NCI-H82 (cell line): ENCODE measurements at regions not wholly inside any gene's neighbourhood (a gene's known extent, or its start where the extent isn't known, plus 50 kb on each side); places are given as distances from the start of the nearest gene placed in this dataset.
A peak's percentile ranks its signal among the peaks of the same experiment; 100 is the strongest.

Source experiments
- DNase-seq: peaks from one replicate; lab custom pipeline; 2025; lab: John Stamatoyannopoulos, UW

DNA sequence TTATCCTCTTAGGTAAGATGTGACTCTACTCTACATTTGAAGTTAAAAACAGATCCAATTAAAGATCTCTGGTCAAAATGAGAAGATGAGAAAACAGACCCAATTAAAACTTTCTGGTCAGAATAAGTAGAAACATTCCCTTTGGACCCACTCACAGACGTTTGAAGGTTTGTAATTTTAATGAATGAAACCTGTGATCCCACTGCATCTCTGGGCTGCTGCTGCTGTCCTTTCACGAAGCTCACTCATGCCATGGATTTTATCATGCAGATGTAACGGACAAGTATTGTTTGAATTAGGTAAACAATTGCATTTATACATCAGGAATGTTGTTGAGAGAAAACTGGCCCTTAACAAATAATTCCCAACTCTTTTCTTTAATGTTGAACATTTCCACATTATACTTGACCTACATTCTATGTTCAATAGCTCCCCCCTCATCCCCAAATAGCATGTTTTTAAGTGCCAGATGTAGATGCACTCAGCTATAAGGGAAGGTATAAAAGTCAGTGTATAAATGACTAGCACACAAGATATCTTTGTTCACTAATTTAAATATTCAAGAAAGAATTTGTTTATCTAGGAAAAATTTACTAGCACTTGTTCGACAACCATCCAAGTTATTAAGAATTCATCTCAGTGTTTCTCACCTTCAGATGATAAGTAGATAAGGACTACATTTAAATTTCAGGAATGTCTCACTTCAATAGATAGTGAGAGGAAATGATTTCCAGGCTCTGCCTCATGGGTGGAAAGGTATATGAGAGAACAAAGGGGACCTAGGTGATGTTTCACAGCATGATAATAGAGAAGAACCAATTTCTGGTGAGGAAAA, 202.3 kb upstream of the LMNTD1 start:
- no peak for DNase-seq

DNA sequence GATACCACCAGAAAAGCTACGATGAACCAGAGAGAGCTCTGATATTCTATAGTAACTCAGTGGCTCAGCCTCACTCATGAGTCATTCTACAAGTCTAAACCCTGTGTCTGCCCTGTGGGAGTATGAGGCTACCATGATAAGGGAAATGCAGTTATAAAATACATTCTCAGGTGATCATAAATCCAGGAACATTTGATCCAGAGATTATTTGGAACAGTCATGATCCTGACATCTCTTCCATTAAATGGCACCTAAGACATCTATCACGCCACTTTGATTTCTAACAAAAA, 202.6 kb upstream of the RASSF8 start:
- no peak for DNase-seq

DNA sequence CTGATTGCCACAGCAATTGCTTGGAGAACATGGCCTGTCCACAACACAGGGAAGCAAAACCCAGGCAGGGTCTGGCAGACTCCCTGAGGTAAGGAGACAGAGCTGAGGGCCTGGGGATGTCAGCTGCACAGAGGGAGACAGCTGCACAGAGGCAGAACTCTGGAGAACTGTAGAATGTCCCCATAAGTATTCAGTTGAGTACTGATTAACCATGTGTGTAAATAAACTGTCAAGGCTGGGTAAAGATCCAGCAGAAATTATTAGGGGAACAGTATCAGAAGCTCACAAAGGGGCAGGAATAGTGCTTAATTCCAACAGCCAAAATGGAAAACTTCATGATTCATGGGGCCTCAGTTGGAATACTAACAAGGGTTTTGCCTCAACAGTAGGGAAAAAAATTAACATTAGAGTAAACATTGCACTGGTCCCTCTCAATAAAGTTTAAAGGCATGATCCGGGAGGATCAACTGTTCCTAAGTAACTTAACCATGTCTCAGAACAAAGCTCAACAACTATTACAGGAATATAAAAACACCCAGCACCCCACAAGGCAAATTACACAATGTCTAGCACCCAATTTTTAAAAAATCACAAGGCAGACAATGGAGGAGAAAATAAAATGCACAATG, 201.3 kb upstream of the RASSF8 start:
- no peak for DNase-seq

DNA sequence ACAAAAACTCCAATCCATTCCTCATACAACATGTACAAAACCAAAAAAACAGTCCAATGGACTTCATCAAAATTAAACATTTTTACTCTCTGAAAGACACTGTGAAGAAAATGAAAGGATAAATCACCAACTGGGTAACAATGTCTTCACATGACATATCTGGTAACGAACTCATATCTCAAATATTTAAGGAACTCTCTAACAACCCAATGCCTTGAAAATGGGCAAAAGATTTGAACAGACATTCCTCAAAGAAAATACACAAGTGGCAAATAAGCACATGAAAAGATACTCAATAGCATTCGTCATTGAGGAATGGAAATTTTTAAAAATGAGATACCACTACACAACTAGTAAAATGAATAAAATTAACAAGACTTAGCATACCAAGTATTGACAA, 198.7 kb upstream of the RASSF8 start:
- DNase-seq = no peak

DNA sequence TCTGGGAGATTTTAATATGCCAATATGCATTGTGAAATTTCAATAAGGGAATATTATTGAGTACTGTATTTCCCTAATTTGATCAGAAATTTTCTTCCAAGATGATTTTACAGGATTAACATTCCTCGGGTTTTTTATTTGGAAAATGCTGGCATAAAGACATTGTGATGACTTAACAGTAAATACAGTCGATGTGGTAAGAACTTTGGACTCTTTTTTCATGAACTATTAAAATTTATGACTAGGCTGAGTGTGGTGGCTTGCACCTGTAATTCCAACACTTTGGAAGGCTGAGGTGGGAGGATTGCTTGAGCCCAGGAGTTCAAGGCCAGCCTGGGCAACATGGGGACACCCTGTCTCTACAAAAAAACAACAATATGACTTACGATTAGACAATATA, 197.1 kb upstream of the RASSF8 start:
- DNase-seq = no peak

DNA sequence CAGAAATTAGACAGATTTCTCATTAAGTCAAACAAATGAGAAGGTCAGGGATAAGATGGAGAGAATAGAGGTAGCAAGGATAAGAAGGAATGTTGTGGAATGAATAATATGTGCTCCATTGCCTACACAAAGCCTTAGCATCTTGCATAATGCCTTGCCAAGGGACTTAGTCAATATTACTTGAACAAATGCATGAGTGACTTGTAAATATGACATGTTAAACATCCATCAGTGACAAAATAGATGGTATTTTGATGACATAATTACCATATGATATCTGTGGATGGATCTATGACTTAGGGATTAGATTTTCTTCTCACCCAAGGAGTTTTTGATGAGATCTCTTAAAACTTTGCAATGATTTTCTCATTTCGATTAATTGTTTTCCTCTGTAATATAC, 194.1 kb upstream of the RASSF8 start:
- DNase-seq = no peak

DNA sequence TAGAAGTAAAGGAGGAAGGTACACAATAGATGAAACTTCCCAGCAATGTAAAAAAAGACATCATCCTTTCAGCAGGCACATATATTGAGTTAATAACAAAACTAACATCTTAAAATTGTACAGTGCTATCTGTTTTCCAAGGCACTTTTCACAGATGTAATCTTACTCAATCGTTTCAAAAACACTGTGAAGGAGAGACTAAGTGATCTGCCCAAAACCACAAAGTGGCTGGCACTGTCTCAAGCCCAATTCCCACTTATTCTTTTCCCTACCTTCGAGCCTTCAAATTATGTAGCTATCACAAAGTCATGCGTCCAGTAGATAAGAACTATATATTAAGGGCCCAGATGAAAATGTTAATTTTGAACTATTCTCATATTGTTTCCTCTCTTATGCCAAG, 193.6 kb upstream of the RASSF8 start:
- no peak for DNase-seq

DNA sequence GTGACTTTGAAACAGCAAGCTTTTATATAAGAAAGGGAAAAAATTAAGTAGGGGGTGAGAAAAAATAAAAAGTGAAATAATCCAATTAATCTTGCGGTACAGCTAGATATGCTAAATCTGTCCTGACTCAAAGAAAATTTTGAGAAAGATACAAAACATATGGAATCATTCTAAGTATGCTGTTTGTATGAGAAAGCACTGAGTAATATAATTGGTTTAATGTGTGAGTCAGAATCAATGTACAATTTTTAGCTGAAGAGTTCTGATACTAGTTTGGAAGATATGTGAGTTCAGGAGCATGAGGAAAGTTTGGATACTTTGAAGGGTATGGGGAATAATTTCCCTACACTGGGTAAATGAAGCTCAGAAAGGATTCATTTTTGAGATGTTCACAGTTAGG, 190.9 kb upstream of the RASSF8 start:
- no peak for DNase-seq

DNA sequence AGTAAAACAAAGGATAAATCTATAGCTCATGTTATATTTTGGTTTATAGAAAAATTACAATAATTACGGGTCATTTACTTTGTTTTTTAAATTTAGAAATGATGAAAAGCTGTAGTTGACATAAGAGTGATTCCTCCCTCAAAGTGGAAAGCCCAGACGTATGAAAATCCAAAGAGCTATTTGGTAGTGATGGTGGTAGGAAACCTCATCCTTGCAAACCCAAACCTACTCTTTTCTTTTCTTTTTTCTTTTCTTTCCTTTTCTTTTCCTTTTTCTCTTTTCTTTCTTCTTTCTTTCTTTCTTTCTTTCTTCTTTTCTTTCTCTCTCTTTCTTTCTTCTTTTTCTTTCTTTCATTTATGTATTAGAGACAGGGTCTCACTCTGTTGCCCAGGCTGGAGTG, 190.3 kb upstream of the RASSF8 start:
- DNase-seq = no peak

DNA sequence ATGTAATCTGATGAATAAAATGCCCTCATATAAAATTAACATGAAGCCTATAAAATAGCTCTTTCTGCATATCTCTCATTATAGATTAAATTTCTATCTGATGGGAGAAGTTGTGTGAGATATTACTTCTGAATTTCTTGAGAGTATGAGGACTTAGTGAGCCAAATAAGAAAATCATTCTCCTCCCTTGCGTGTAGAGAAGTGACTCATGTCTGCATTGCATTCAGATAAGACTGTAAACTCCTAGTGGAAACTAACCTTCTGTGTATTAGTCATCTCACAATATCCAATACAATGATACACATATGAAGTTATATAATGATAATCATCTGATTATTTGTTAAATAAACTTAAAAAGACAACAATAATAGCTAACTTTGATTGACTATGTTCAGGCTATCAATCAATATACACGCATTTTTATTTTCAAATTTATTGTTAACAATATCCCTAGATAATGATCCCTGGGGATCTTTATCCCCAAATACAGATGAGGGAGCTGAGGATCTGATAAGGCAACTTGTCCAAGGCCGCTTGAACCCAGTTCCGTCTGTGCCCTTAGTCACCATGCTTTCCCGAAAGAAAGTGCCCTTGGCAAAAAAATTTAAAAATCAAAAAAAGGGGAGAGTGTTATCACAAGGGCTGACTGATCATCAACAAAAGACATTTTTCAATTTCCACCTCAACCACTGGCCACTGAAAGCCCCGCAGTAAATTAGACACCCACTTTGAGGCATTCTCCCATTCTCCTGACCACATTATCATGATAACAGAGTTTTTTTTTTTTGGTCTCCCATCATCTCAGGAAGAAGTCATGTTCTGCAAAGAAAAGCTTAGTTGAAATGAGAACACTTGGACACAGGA, 189.2 kb upstream of the RASSF8 start:
- DNase-seq = no peak

DNA sequence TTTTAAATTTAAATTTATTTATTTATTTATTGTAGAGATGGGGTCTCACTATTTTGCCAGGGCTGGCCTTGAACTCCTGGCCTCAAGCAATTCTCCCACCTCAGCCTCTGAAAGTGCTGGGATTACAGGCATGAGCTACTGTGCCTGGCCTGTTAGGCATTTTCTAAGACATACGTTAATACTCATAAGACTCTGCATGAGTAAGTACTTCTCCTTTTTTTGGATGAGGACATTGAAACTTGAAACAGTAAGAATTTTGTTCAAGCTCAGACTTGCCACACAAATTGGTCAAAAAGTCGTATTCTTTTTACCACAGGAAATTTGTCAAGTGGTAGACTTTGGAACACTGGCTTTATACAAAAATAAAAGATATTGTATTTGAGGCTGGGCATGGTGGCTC, 187.4 kb upstream of the RASSF8 start:
- no peak for DNase-seq

DNA sequence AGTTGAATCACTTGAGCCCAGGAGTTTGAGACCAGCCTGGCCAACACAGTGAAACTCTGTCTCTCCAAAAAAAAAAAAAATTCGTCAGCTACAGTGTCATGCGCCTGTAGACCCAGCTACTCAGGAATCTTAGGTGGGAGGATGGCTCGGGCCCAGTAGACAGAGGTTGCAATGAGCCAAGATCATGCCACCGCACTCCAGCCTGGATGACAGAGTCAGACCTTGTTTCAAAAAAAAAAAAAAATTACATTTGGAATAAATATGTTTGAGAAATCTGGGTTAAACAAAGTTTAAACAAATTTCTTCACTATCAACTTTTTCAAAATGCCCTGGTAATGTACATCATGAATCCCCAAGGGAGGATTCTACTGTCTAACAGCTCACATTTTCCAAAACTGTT, 187.0 kb upstream of the RASSF8 start:
- DNase-seq = no peak

DNA sequence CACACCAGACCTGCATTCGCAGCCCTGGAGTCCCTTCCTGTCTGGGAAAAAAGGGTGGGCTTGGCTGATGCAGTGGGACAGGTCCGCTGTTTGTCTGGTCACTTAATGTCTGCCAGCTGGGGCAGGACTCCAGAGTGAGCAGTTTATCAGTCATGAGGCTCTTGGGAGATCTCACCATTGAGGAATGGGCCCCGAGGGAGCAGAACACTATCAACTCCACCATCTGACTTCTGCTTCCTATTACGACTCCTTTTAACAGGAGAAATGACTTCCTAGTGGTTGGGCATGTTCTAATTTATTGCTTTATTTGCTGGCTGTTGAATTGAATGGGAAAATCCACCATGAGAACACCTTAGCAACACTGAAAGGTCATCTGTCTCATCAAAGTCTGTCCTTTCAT, 182.5 kb upstream of the RASSF8 start:
- no peak for DNase-seq

DNA sequence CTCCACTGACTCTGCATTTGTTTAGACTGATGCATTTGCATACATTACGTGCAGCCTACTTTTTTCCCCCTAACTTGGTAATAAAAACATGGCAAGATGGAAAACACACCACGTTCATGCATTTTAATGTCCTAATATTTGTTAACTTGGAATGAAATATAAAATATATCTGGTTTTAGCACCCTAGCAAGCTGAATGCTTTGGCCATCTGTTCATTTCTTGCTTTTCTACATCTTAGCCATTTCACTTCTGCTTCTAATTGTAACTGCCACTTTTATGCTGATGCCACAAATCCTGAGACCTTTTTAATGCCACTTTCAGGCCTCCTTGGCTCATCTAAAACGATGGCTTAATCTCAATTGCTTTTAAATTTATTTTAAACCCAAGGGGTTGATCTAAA, 177.7 kb upstream of the RASSF8 start:
- DNase-seq = no peak

DNA sequence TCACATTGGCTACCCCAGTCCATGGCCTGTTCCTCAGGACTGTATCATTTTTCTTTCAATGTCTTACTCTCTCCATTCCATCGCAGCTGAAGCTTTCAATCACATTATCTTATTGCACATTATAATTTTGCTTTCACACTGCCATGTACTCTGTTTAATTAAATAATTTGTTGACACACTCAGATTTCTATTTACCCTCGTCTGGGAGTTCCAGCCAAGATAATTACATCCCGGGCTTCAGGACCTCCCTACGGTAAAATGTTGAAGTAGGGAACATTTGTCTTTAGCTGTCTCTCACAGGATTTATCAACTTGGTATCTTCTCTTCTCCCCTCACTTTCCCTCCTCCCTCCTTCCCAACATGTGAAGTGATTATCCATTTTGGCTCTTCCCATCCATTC, 177.2 kb upstream of the RASSF8 start:
- no peak for DNase-seq

DNA sequence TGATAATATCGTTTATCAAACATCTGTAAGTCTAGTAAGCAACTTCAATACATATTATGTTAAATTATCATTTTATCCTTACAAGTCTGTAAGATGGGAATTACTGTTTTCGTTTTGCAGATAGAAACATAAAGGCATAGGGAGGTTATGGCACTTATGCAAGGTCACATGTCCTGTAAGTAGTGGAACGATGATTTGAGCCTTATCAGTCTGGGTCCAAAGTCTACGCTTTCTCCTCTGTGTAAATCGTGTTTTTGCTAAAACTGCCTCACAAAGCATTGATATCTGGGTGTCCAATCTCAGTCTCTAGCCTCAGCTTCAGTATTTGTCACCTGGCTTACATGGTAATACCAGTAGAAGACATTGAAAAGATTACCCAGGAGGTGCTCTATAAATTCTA, 174.9 kb upstream of the RASSF8 start:
- no peak for DNase-seq

DNA sequence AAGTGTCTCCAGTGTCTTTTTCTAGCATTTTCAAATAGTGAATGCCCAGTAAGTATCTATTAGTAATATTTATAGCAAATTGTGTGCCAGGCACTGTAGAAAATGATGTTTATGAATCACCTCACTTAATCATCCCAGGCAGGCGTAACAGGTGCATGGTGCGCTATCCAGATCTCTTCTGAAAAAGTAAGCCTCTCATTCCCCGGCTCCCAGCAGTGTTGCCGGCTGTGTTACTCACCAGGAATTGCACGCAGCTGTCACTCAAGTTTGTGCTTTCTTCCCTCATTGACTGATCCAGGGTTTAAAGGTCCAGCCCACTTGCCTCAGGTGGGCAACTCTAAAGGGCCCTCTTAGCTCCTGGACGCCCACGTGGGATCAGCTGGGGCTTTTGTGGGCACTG, 173.8 kb upstream of the RASSF8 start:
- peak; percentile 8 for DNase-seq

DNA sequence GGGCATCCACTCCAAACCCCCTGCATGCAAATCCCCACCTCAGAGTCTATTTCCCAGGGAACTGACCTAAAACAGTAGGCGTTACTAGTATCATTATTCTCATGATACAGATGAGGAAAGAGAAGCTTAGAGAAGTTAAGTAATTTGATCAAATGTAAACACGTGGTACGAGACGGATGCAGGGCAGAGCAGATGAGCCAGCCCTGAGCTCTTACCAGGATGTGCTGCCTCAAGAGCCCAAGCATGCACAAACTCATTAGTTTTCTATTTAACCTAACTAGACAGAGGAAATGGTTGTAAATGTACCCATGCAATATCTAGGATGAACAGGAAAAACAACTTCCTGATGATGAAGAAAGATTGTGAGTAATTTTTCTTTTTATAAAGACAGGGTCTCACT, 173.3 kb upstream of the RASSF8 start:
- DNase-seq = no peak

DNA sequence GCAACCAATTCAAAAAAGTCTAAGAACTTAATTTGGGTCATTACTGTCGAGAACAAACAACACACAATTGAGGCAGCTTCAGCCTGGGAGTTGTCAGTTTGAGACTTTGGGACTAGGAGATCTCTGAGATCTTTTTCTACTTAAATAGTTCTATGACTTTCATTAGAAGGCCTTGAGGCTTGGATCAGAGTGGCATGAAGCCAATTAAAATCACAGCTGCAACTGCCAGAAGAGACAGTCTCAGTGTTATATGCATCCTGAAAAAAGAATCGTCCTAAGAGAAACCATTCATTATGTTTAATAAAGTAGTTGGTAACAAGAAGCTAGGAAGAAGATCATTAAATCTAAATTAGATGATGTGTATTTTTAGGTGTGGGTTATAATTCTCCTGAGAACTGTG, 170.8 kb upstream of the RASSF8 start:
- no peak for DNase-seq

DNA sequence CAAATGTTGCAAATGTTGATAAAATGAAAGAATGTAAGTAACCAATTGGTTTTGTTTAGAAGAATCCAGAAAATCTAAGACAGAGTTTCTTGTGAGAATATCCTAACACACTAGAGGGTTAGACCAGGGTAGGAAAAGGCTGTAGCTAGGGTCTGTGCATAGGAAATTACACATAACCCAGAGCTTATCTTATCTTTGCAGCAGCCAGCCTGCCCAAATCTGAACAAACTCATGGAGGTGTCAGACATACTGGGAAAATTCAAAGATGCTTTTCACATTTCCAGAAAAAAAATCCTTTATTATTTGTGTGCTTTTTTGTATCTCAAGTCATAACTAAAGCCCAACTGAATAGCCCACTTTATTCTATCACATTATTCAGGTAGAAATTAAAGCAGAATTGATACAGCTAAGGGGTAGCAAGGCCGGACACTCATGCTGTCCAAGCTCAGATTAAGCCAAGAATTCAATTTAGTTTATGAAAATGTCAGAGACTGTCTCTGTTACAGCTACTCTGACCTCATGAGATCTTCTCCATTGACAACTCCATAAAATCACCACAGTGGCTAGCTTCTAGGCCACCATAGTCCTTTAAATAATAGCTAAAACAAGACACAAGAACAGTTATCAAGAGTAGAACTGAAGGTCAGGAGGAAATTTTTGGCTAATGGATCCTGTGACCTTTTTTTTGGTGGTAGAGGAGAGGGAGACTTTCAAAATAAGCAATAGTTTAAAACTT, 169.6 kb upstream of the RASSF8 start:
- DNase-seq = no peak

DNA sequence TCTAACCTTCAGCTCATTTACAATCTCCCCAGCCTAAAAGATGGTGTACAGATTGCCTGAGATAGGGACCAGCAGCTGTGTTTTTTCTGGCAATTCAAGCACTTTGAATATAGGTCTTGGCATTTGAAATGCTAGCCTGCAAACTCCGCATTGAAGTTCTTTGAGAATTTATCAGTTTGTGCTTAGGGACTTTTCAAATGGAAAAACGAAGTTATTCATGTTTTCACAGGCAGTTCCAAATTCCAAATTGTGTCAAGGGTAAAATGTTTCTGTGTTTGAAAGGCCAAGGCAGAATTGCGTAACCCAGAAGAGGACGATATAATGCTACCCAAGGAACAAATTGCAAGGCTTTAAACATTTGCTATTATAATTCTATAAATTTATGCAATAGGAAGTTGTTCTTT, 168.9 kb upstream of the RASSF8 start:
- DNase-seq = no peak

DNA sequence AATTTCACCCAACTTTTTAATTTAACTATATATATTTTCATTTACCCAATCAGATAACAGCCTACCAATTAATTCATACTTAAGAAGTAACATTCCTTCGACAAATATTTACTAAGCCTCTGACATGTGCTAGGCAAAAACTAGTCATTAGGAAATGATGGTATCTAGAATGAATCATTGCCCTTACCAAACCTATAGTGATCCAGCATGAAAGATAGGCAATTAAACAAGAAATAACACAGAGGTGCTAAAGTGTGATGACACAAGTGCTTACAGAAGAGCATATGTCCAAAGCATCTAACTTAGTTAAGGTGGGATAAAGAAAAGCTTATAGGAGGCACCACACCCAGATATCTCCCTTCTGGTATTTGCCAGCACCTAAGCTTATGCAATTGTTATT, 166.5 kb upstream of the RASSF8 start:
- DNase-seq = peak; percentile 96

DNA sequence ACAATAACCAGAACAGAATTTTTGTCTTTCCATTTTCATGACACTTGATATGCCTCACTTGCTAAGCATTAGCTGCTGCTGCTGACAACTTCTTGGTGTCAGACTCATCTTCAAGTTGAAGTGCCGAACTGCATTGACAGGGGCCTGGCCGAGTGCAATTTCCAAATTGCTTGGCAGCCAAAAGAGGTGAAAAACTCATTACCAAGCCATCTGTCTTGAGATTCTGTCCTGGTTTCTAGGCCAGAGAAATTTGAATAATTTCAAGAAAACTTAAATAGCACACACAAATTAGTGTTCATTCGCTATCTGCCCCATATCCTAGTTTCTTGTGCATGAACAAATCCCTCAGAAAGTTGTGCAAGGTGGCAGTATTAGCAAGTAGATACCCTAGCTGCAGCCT, 165.3 kb upstream of the RASSF8 start:
- peak; percentile 15 for DNase-seq
